WTC11 (cell line): ENCODE measurements at regions not wholly inside any gene's neighbourhood (a gene's known extent, or its start where the extent isn't known, plus 50 kb on each side); places are given as distances from the start of the nearest gene placed in this dataset.
A peak's percentile ranks its signal among the peaks of the same experiment; 100 is the strongest.

Experiments
- ATAC-seq: fragments of 200-7000 bp; cut with Tn5 transposase; 2 replicates; pipeline ENCODE4 v1.10.0; 2021; ENCODE audit warnings: mild to moderate bottlenecking, moderate library complexity
- CTCF ChIA-PET: fragments of 300-600 bp; sonication (Branson Sonifier 250); formaldehyde crosslinking; loops from one replicate; lab custom pipeline; 2021; ENCODE audit warnings: antibody characterized with exemption; lab: Charles Lee
- POLR2A ChIA-PET: fragments of 350-600 bp; sonication (Branson Sonifier 250); formaldehyde crosslinking; loops from one replicate; lab custom pipeline; 2021; ENCODE audit warnings: antibody characterized with exemption; lab: Charles Lee
- DNase-seq: peaks from one replicate; pipeline ENCODE4 v3.0.0; 2021; ENCODE audit warnings: low spot score
- H3K27ac Mint-ChIP-seq: 2 replicates; pipeline ENCODE4 v1.8.0; 2021; ENCODE audit warnings: mixed read lengths
- H3K27me3 Mint-ChIP-seq: 2 replicates; pipeline ENCODE4 v1.8.0; 2021; ENCODE audit warnings: low read depth, mild to moderate bottlenecking, moderate library complexity, mixed read lengths
- H3K36me3 Mint-ChIP-seq: 2 replicates; pipeline ENCODE4 v1.8.0; 2021; ENCODE audit warnings: mixed read lengths
- H3K4me1 Mint-ChIP-seq: 2 replicates; pipeline ENCODE4 v1.8.0; 2022; ENCODE audit warnings: mixed read lengths
- H3K4me3 Mint-ChIP-seq: 2 replicates; pipeline ENCODE4 v1.8.0; 2021; ENCODE audit warnings: mild to moderate bottlenecking, moderate library complexity, mixed read lengths
- H3K9me3 Mint-ChIP-seq: 2 replicates; pipeline ENCODE4 v1.8.0; 2021; ENCODE audit warnings: mixed read lengths
- EMX1 ChIP-seq: fragments of 250-450 bp; sonication (Bioruptor Pico); IDR thresholded peaks from 2 replicates; pipeline ENCODE4 v1.8.0; 2021; ENCODE audit warnings: mild to moderate bottlenecking
- FOXP1 ChIP-seq: sonication (generic); formaldehyde crosslinking; IDR thresholded peaks from 2 replicates; pipeline ENCODE4 v1.8.0; 2022; ENCODE audit warnings: missing genetic modification reagents, mild to moderate bottlenecking, moderate library complexity, borderline replicate concordance
- GABPB1 ChIP-seq: sonication (generic); formaldehyde crosslinking; IDR thresholded peaks from 2 replicates; pipeline ENCODE4 v1.8.1; 2023; ENCODE audit warnings: mild to moderate bottlenecking, missing genetic modification reagents
- GRHL2 ChIP-seq: fragments of 250-450 bp; sonication (Bioruptor Pico); IDR thresholded peaks from 2 replicates; pipeline ENCODE4 v1.8.0; 2022; ENCODE audit warnings: mild to moderate bottlenecking, moderate library complexity; ENCODE audit not compliant: insufficient replicate concordance, severe bottlenecking
- HMGA2 ChIP-seq: fragments of 250-450 bp; sonication (Bioruptor Pico); IDR thresholded peaks from 2 replicates; pipeline ENCODE4 v1.4.0; 2021; ENCODE audit warnings: mild to moderate bottlenecking, moderate library complexity
- NFATC4 ChIP-seq: fragments of 250-450 bp; sonication (Bioruptor Pico); IDR thresholded peaks from 2 replicates; pipeline ENCODE4 v1.9.0; 2021; ENCODE audit warnings: mild to moderate bottlenecking
- NR3C1 ChIP-seq: sonication (generic); formaldehyde crosslinking; conservative IDR thresholded peaks from 2 replicates; pipeline ENCODE4 v1.8.1; 2023; ENCODE audit warnings: low read depth, mild to moderate bottlenecking, missing genetic modification reagents
- OVOL2 ChIP-seq: fragments of 250-450 bp; sonication (Bioruptor Pico); IDR thresholded peaks from 2 replicates; pipeline ENCODE4 v1.9.0; 2021; ENCODE audit warnings: mild to moderate bottlenecking, borderline replicate concordance
- PRRX2 ChIP-seq: fragments of 250-450 bp; sonication (Bioruptor Pico); IDR thresholded peaks from 2 replicates; pipeline ENCODE4 v1.8.0; 2021; ENCODE audit warnings: mild to moderate bottlenecking
- RORB ChIP-seq: fragments of 250-450 bp; sonication (Bioruptor Pico); IDR thresholded peaks from 2 replicates; pipeline ENCODE4 v1.9.0; 2021; ENCODE audit warnings: mild to moderate bottlenecking
- ZNF396 ChIP-seq: fragments of 250-450 bp; sonication (Bioruptor Pico); IDR thresholded peaks from 2 replicates; pipeline ENCODE4 v1.8.0; 2021; ENCODE audit warnings: mild to moderate bottlenecking, moderate library complexity, borderline replicate concordance
- ZNF416 ChIP-seq: fragments of 250-450 bp; sonication (Bioruptor Pico); IDR thresholded peaks from 2 replicates; pipeline ENCODE4 v1.9.0; 2021; ENCODE audit warnings: mild to moderate bottlenecking, inconsistent platforms
- ZNF423 ChIP-seq: fragments of 250-450 bp; sonication (Bioruptor Pico); IDR thresholded peaks from 2 replicates; pipeline ENCODE4 v2.1.2; 2022; ENCODE audit warnings: mild to moderate bottlenecking, moderate library complexity
- TF ChIP-seq, protein P1 (sequence below): sonication (generic); formaldehyde crosslinking; IDR thresholded peaks from 2 replicates; pipeline ENCODE4 v1.8.1; 2022; ENCODE audit warnings: mild to moderate bottlenecking, missing genetic modification reagents, moderate library complexity, borderline replicate concordance
- TF ChIP-seq, protein P2 (sequence below): sonication (generic); formaldehyde crosslinking; IDR thresholded peaks from 2 replicates; pipeline ENCODE4 v1.8.0; 2022; ENCODE audit warnings: missing genetic modification reagents
- TF ChIP-seq, protein P3 (sequence below): fragments of 250-450 bp; sonication (Bioruptor Pico); IDR thresholded peaks from 2 replicates; pipeline ENCODE4 v1.9.0; 2021; ENCODE audit warnings: mild to moderate bottlenecking
- TF ChIP-seq, protein P4 (sequence below): sonication (generic); formaldehyde crosslinking; IDR thresholded peaks from 2 replicates; pipeline ENCODE4 v1.8.1; 2022; ENCODE audit warnings: low read depth, mild to moderate bottlenecking, moderate library complexity, missing genetic modification reagents, borderline replicate concordance
- TF ChIP-seq, protein P5 (sequence below): sonication (generic); formaldehyde crosslinking; IDR thresholded peaks from 2 replicates; pipeline ENCODE4 v1.8.1; 2022; ENCODE audit warnings: low read depth, missing genetic modification reagents, borderline replicate concordance

DNA sequence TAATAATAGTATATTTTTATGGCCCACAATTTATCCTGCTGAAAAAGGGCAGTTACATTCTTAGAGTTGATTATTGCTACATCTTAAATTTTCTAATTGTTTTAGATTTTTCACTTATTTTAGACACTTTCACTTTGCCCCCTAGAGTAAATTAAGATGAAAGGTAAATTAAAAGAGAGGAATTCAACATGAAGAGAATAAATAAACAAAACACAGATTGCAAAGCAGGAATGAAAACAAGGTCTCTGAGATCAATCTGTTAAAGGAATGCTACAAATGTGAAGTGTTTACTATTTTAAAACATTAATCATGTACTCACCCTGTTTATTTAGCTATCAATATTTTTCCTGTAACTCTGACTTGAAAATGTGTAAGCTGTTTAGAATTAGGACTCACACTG lies 113.5 kb upstream of the ETAA1 start (continued):
- TF ChIP-seq NFATC4 (CRISPR knock-in tag) (no peak), PRRX2 (CRISPR knock-in tag) (no peak), ZNF396 (CRISPR knock-in tag) (no peak), FOXP1 (no peak)
- TF ChIP-seq, all 79 proteins: peak for 0

DNA sequence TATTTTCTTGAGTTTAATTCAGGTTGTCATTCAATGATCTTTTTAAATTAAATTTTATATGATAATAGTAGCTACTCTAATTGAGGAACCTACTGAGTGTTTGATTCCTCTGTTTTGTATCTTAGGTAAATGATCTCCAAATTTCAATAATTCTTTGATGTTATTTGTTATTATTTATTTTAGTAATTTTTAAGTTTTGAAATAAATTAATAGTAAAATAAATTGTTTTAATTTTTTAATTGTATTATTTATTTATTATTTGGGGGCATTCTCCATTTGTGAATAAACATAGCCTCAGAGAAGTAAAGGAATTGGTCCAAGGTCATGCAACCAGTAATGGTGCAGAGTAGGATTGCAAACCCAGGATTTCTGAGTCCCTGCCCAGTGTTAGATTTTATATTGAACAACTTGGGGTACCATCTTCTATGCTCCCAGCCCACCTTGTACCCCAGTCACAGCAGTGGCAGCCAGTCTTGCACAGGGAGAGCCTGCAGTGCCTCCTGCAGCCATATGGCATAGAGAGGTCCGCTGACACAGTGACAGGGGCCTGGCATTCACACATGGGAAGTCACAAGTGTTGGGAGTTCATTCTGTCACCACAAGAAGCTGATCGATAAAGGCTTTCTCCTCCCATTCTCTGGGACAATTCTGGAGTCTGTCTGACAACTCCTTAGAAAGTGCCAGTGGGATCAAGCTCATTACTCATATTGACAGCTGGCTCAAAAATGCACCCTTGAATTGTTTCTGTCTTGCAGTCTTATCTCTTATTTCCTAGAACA lies 110.0 kb upstream of the ETAA1 start:
- Mint-ChIP-seq H3K36me3 (no peaks in the 10 kb centered on the region), H3K4me3 (no peak overlapping the region), H3K27ac (no peak overlapping the region), H3K27me3 (no peaks in the 10 kb centered on the region), H3K9me3 (peaks cover 5% of the 10 kb centered on the region; the same call in 1 of the 2 replicates), H3K4me1 (peaks cover 13% of the 10 kb centered on the region)
- CTCF ChIA-PET = interaction anchor here (1.1 kb wide), 1 partner anchor 9 kb away, joined by 3 read pairs; no protein-coding TSS in a partner anchor
- TF ChIP-seq, protein P1, sequence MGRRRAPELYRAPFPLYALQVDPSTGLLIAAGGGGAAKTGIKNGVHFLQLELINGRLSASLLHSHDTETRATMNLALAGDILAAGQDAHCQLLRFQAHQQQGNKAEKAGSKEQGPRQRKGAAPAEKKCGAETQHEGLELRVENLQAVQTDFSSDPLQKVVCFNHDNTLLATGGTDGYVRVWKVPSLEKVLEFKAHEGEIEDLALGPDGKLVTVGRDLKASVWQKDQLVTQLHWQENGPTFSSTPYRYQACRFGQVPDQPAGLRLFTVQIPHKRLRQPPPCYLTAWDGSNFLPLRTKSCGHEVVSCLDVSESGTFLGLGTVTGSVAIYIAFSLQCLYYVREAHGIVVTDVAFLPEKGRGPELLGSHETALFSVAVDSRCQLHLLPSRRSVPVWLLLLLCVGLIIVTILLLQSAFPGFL (CRISPR knock-in tag) = no peak
- peak; percentile 95 for TF ChIP-seq HMGA2 (CRISPR knock-in tag)
- DNase-seq (no peak), ATAC-seq (no peak)
- POLR2A ChIA-PET = no interaction called here

DNA sequence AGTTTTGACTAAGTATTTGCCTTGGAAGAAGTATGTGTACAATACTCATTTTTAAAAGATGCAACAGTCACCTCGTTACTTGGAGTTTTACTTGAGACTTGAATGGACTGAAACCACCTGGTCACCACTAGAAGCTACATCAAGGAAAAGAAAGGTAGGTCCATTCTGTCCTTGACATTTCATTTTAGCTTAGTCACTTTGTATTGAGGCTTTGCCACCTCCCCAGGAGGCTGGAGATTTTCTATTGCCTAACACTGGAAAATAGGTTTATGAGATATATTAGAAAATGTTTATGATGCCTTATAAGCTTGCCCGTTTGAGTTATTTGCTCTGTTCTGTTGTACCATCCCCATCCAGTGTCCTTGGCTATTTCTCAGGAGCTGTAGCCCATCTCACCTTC lies 107.9 kb upstream of the ETAA1 start:
- no peak for DNase-seq
- H3K27ac Mint-ChIP-seq = no peak overlapping the region
- peaks cover 5% of the 10 kb centered on the region; the same call in 1 of the 2 replicates for H3K9me3 Mint-ChIP-seq
- TF ChIP-seq, protein P2, sequence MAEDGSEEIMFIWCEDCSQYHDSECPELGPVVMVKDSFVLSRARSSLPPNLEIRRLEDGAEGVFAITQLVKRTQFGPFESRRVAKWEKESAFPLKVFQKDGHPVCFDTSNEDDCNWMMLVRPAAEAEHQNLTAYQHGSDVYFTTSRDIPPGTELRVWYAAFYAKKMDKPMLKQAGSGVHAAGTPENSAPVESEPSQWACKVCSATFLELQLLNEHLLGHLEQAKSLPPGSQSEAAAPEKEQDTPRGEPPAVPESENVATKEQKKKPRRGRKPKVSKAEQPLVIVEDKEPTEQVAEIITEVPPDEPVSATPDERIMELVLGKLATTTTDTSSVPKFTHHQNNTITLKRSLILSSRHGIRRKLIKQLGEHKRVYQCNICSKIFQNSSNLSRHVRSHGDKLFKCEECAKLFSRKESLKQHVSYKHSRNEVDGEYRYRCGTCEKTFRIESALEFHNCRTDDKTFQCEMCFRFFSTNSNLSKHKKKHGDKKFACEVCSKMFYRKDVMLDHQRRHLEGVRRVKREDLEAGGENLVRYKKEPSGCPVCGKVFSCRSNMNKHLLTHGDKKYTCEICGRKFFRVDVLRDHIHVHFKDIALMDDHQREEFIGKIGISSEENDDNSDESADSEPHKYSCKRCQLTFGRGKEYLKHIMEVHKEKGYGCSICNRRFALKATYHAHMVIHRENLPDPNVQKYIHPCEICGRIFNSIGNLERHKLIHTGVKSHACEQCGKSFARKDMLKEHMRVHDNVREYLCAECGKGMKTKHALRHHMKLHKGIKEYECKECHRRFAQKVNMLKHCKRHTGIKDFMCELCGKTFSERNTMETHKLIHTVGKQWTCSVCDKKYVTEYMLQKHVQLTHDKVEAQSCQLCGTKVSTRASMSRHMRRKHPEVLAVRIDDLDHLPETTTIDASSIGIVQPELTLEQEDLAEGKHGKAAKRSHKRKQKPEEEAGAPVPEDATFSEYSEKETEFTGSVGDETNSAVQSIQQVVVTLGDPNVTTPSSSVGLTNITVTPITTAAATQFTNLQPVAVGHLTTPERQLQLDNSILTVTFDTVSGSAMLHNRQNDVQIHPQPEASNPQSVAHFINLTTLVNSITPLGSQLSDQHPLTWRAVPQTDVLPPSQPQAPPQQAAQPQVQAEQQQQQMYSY (CRISPR knock-in tag) = no peak
- no peak for TF ChIP-seq OVOL2
- TF ChIP-seq, all 79 proteins: peak for 0
- POLR2A ChIA-PET = no interaction called here
- Mint-ChIP-seq H3K36me3 (no peaks in the 10 kb centered on the region), H3K4me1 (peaks cover 11% of the 10 kb centered on the region), H3K4me3 (no peak overlapping the region), H3K27me3 (no peaks in the 10 kb centered on the region)
- no peak for ATAC-seq
- CTCF ChIA-PET = no interaction called here

DNA sequence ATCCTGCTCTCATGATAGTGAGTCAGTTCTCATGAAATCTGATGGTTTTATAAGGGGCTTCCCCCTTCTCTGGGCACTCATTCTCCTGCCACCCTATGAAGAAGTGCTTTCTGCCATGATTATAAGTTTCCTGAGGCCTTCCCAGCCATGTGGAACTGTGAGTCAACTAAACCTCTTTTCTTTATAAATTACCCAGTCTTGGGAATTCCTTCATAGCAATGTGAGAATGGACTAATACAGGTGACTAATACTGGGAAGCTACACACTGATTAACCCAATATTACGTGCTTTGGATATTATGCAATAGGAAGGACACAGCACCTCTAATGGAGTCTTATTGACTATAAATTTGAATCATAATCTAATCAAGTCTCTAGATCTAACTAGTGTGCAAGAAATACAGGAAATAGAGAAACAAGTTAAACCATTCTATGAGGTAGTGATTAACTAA lies 107.2 kb upstream of the ETAA1 start:
- Mint-ChIP-seq H3K9me3 (peaks cover 5% of the 10 kb centered on the region; the same call in 1 of the 2 replicates), H3K27me3 (no peaks in the 10 kb centered on the region), H3K36me3 (no peaks in the 10 kb centered on the region), H3K4me1 (peaks cover 11% of the 10 kb centered on the region), H3K27ac (no peak overlapping the region), H3K4me3 (no peak overlapping the region)
- DNase-seq = no peak
- CTCF ChIA-PET = no interaction called here
- ATAC-seq = no peak
- POLR2A ChIA-PET = no interaction called here
- TF ChIP-seq GRHL2 (CRISPR knock-in tag) (no peak), GABPB1 (CRISPR knock-in tag) (no peak), RORB (no peak), ZNF396 (CRISPR knock-in tag) (no peak), NR3C1 (CRISPR knock-in tag) (no peak), ZNF416 (CRISPR knock-in tag) (no peak), EMX1 (no peak), ZNF423 (no peak)
- TF ChIP-seq, protein P1 (CRISPR knock-in tag) = no peak
- TF ChIP-seq, protein P3, sequence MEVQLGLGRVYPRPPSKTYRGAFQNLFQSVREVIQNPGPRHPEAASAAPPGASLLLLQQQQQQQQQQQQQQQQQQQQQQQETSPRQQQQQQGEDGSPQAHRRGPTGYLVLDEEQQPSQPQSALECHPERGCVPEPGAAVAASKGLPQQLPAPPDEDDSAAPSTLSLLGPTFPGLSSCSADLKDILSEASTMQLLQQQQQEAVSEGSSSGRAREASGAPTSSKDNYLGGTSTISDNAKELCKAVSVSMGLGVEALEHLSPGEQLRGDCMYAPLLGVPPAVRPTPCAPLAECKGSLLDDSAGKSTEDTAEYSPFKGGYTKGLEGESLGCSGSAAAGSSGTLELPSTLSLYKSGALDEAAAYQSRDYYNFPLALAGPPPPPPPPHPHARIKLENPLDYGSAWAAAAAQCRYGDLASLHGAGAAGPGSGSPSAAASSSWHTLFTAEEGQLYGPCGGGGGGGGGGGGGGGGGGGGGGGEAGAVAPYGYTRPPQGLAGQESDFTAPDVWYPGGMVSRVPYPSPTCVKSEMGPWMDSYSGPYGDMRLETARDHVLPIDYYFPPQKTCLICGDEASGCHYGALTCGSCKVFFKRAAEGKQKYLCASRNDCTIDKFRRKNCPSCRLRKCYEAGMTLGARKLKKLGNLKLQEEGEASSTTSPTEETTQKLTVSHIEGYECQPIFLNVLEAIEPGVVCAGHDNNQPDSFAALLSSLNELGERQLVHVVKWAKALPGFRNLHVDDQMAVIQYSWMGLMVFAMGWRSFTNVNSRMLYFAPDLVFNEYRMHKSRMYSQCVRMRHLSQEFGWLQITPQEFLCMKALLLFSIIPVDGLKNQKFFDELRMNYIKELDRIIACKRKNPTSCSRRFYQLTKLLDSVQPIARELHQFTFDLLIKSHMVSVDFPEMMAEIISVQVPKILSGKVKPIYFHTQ = no peak
- TF ChIP-seq, protein P4, sequence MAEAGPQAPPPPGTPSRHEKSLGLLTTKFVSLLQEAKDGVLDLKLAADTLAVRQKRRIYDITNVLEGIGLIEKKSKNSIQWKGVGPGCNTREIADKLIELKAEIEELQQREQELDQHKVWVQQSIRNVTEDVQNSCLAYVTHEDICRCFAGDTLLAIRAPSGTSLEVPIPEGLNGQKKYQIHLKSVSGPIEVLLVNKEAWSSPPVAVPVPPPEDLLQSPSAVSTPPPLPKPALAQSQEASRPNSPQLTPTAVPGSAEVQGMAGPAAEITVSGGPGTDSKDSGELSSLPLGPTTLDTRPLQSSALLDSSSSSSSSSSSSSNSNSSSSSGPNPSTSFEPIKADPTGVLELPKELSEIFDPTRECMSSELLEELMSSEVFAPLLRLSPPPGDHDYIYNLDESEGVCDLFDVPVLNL (CRISPR knock-in tag) = no peak
- TF ChIP-seq, protein P5, sequence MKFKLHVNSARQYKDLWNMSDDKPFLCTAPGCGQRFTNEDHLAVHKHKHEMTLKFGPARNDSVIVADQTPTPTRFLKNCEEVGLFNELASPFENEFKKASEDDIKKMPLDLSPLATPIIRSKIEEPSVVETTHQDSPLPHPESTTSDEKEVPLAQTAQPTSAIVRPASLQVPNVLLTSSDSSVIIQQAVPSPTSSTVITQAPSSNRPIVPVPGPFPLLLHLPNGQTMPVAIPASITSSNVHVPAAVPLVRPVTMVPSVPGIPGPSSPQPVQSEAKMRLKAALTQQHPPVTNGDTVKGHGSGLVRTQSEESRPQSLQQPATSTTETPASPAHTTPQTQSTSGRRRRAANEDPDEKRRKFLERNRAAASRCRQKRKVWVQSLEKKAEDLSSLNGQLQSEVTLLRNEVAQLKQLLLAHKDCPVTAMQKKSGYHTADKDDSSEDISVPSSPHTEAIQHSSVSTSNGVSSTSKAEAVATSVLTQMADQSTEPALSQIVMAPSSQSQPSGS = no peak
